ENCODE measurements at regions not wholly inside any gene's neighbourhood (a gene's known extent, or its start where the extent isn't known, plus 50 kb on each side); places are given as distances from the start of the nearest gene placed in this dataset.
"Not testable (repeated sequence)": the region's sequence is repeated elsewhere in the genome, so short reads cannot be mapped to it uniquely, and the experiment has no call there.

DNA sequence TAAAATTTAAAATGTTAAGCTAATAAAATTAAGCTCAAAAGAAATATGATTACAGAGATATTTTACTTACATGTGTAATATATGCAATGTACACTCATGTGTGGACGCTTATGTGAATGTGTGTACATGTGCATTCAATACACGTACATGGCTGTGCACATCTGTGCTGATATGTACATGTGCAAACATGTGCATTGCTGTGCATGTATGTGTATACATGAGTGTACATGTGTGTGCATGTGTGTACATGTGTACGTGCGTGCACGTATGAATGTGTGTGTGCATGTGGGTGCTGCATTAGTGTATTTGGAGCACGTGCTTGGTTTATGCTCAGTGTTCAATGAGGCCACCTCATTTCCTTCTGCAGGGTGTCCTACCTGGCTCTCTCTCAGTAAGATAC is 88.2 kb upstream of the TMEM18 start:
- no peak for DNase-seq (ENCODE audit: extremely low read depth, low read depth)

DNA sequence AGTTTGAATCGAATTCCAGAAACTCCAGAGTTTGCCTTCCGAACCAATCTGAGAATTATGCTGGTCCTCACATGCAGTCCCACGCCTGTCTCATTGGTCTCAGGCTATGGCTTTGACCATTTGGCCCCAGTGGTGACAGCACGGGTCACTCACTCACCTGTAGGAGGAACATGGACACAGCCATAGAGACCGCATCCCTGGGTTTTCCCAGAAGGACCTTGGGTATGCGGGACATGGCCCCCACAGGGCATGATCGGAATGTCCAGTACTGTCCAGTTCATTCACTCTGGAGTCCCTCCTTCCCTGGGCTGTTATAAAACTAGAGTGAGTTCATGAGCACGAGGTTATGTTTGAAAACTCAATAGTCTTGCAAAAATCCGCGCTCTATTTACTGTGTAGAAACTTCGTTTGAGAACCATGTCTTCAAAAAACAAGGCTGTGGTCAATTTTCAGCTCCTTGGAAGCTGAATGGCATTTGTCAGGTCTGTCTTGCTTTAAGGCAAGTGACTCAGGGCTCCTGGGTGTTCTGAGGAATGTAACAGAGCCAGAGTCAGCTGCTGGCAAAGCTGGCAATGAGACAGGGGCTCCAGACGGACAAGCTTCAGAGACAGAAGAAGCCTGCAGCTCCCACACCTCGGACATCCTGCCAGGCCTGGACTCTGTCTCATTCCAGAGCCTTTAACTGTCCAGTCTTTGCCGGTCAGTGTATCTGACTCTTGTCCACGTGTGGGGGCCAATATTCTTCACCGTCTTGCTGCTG is 86.7 kb upstream of the TMEM18 start:
- DNase-seq (ENCODE audit: extremely low read depth, low read depth), result no peak

DNA sequence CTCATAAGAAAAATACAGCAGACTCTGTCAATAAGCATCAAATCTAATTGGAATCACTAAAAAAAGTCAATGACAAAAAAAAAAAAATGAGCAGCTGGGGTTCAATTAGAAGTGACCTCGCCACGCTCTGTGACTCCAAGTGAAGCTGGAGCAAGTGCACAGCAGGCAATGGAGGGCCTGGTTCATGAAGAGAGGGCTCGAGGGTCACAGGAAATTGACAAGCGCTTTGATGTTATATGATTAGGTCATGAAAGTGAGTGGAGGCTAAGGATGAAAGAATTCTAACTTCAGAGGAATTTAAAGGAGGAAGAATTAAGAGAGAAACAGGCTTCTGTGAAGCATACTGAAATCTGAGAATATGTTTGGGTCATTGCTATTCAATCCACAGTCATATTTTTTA is 85.4 kb upstream of the TMEM18 start:
- no peak for DNase-seq (ENCODE audit: extremely low read depth, low read depth)

DNA sequence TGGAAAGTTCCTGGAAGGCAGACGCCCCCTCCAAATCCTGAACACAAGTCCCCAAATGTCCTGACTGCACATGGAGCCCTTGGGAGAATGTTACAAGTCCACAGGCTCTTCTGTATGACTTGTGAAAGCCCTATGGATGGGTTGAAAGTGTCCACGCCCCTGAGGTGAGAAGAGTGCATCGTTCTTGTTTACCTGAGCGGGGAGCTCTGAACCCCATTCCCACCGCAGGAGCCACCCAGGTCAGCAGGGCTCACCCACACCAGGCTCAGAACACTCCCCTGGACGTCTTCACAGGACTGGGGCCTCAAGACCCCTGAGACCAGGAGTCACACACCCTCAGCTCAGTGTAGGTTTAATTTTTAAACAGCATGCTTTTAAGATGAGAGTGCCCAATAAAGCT is 84.2 kb upstream of the TMEM18 start:
- DNase-seq (ENCODE audit: extremely low read depth, low read depth), result no peak

DNA sequence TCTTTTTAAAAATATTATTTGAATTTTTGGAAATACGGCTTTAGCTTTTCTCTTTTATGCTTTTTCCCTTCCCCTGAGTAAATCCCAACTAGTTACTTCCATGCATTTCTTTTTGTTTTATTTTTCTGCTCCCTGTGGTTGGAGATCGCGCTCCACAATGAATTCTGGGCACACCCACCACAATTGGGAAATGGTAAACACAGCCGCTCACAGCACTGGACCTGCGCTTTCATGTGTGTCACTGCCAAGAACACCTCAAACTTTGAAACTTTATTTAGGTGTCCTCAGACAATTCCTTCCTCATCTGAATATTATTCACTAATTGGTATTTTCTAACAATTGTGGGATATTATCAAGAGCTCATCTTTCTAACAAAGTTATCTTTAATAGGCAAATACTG is 82.8 kb upstream of the TMEM18 start:
- DNase-seq (ENCODE audit: extremely low read depth, low read depth), result no peak

DNA sequence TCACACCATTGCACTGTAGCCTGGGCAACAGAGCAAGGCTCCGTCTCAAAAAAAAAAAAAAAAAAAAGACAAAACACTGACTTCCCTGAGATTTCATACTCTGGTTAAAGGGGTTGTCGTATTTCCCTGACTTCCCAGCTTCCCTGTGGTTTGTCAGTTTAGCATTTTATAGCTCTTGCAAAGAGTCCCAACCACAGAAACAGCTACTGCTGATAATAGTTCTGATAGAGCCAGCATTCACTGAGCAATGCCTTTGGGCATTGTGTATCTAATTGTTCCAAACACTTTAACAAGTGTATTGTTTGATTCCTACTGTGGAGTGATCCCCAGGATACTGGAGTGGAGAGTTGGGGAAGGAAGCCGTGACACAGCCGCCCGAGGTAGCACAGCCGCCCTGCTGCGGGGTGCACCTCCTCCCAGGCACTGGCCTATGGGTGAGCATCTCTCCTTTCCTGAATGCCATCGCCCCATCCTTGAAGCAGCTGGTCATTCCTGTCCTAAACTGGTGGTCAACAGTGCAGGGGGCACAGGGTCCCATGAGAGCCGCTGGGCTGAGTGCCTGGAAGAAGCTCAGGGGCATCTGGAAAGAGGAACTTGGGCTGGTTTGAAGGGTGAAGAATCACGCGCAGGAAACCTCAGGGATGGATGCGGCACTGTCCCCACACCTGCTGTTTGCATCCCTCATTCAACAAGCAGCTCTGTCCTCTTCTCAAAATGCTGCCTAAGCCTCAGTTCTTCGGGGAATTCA is 81.0 kb upstream of the TMEM18 start:
- DNase-seq (ENCODE audit: extremely low read depth, low read depth), result no peak

DNA sequence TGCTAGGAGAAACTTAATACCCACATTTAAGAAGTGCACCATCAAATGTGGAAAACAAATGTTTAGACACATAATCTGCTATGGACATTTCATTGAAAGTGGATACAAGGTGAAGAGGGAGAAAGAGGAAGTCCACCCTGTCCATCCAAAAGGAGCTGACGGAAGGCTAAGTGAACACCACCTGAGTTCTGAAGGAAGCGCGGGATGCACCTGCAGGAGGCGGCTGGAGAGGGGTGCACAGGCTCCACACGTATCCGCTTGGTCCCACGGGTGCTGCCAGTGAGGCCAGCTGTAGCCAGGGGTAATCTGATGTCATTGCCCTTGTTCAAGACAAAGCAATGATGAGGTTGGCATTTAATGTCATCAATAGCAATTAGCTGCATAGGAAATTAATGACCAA is 75.9 kb upstream of the TMEM18 start:
- DNase-seq (ENCODE audit: extremely low read depth, low read depth), result no peak

DNA sequence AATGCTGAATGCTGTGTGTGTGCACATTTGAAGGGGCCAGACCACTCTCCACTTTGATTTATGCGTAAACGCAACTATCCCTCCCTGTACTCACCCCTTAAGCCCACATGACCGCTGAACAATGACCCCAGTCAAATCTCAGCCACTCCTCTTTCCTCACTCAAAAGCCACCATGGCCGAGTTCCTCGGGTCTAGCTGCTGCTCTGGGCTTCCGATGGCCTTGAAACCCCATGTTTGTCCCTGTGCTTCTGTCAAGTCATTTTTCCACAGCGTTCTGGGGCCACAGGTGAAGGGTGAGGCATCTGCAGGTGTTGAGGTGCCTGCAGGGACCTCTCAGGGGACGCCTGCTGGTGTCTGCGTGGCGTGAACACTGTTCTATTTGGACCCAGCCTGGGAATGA is 74.3 kb upstream of the TMEM18 start:
- DNase-seq (ENCODE audit: extremely low read depth, low read depth), result no peak

DNA sequence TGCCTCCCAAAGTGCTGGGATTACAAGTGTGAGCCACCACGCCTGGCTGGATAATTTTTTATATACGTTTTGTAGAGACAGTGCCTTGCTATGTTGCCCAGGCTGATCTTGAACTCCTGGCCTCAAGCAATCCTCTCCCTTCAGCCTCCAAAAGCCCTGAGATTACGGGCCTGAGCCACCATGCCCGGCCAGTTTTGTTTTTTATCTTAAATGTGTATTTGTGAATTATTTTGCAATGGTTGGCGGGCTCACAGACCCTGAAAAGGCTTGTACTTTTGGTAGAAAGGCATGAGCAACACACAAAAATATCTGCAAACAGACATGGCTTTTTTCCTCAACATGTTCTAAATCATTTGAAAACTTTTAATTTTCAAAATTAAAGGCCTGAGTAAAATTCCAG is 73.4 kb upstream of the TMEM18 start:
- DNase-seq (ENCODE audit: extremely low read depth, low read depth), result no peak

DNA sequence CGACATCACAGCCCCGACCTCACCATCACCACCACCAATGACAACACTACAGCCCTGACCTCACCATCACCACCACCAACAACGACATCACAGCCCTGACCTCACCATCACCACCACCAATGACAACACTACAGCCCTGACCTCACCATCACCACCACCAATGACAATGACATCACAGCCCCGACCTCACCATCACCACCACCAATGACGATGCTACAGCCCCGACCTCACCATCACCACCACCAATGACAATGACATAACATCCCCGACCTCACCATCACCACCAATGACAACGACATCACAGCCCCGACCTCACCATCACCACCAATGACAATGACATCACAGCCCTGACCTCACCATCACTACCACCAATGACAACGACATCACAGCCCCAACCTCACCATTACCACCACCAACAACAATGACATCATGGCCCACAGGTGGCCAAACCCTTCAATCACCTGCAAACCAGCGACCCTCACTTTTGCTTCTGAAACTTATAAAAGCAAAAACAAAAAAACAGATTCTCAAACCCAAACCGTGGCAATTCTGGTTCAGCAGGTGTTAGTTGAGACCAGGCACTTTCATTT is 70.7 kb upstream of the TMEM18 start:
- DNase-seq (ENCODE audit: extremely low read depth, low read depth), result no peak

DNA sequence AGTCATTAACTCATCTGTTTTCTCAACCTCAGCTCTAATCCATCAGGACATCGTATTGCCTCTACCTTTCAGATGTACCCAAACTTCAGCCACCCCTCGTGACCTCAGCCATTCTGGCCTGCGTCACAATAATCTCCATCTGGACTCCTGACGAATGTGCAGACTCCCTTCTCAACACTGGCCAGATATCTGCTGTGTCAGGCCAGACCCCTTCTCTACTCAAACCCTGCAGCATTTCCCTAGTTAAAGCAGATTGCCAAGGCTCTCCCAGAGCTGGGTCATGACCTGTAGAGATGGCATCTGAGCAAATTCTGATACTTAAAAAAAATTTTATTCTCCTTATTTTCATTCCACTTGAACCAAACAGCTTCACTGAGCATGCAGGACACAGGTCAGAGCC is 69.5 kb upstream of the TMEM18 start:
- DNase-seq (ENCODE audit: extremely low read depth, low read depth), result no peak

DNA sequence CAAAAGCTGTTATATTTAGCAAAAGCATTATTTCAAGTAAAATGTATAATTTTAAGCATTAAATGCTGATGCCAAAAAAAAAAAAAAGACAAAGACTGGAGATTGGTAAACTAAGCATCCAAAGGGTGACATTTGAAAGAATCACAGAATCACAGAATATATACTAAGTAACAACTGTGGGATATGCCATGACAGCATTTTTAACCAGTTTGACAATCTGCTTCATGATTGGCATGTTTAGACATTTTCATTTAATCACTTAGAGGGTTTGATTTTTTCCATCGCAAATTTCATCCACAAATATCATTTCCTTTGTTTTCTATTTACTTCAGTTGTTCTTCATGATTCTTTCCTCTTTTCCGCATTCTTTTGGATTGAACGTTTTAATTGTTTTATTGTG is 66.9 kb upstream of the TMEM18 start:
- DNase-seq (ENCODE audit: extremely low read depth, low read depth), result no peak

DNA sequence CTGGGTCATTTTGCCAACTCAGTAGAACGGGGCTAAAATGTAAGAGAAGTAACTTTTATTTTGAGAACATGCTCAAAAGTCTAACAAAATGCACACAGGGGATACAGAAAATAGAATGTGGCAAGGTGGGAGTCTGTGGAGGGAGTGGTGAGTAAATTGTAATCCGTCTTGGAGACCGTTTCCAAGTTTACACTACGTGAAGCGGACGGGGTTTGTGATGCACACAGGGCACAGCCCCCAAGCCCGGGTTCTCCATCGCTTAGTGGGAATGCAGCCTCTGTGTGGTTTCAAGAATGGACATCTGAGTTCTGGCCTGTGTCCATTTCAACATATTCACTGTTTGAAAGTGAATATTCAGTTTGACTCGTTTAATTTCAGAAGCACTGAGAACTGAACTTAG is 65.0 kb upstream of the TMEM18 start:
- DNase-seq (ENCODE audit: extremely low read depth, low read depth), result no peak

DNA sequence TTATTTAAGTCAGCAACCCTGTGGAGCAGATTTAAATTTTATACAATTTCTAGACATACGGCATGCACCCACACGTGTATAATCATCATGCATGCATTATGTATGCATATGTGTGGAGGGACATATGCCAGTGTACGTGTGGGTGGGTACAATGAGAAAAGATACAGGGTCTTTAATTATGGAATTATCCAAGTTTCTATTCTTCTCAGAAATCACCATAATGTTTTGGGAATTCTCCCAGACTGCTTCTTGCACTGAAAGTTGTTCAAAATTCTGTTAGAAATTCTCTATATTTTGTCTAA is 63.9 kb upstream of the TMEM18 start:
- DNase-seq (ENCODE audit: extremely low read depth, low read depth), result no peak

DNA sequence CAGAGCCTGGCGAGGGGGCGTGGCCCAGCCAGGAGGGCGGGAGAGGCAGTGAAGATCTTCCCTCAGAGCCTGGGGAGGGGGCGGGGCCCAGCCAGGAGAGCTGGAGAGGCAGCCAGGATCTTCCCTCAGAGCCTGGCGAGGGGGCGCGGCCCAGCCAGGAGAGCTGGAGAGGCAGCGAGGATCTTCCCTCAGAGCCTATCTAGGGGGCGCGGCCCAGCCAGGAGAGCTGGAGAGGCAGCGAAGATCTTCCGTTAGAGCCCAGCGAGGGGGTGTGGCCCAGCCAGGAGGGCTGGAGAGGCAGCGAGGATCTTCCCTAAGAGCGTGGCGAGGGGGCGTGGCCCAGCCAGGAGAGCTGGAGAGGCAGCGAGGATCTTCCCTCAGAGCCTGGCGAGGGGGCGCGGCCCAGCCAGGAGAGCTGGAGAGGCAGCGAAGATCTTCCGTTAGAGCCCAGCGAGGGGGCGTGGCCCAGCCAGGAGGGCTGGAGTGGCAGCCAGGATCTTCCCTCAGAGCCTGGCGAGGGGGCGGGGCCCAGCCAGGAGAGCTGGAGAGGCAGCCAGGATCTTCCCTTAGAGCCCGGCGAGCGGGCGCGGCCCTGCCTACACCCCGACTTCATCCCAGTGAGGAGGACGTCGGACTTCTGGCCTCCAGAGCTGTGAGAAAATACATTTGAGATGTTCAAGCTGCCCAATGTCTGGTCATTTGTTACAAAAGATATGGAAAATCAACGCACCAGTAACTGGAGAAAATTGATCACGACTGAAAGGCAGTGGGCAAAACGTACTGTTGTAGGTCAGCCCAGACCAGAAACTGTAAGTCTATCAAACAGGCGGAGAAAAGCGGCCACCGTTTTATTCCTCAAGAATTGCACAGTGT is 63.4 kb upstream of the TMEM18 start:
- peak; percentile 95 for DNase-seq (ENCODE audit: extremely low read depth, low read depth)

DNA sequence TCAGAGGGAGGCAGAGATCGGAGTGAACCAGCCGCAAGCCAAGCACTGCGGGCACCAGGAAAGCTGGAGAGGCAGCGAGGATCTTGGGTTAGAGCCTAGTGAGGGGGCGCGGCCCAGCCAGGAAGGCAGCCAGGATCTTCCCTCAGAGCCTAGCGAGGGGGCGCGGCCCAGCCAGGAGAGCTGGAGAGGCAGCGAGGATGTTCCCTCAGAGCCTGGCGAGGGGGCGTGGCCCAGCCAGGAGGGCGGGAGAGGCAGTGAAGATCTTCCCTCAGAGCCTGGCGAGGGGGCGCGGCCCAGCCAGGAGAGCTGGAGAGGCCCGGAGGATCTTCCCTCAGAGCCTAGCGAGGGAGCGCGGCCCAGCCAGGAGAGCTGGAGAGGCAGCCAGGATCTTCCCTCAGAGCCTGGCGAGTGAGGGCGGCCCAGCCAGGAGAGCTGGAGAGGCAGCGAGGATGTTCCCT is 62.7 kb upstream of the TMEM18 start:
- DNase-seq (ENCODE audit: extremely low read depth, low read depth), result not testable (repeated sequence)

DNA sequence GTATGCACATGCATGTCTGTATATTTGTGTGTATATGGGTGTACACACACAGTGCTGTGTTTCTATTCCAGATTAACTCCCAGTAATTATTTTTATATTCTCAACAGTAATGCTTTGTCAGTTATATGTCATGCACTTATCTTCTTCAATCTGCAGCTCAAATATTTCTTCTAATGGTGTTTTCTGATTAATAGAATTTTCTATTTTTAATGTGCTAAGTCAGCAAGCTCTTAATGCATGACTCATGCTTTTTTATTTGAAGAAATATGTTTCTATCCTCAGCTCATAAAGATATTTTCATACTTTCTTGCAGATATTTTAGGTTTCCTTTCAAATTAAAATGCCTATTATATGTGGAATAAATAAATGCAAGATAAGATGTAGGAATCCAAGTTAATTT is 59.7 kb upstream of the TMEM18 start:
- no peak for DNase-seq (ENCODE audit: extremely low read depth, low read depth)

DNA sequence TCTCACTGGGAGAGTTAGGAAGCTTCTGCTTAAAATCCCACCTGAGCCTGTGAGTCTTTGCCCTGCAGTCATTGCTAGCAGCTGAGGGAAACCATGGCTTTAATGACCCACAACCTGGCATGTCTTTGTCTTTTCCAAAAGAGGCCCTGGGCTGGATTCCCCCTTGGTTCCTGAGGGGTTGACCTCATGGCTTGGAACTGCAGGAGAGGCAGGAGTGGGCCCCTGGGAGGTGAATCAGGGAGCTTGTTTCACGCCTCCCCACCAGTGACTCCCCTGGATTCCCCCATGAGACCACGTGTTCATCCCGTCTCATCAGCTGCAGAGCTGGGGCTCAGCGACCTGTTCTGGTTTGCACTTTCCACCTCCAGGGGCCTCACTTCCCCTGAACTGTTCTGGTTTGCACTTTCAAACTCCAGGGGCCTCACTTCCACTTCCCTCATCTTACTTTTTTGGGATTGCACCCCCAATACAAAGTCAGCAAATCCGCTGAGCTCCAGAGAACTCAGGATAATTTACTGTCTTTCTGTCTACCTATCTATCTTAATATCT is 58.5 kb upstream of the TMEM18 start:
- no peak for DNase-seq (ENCODE audit: extremely low read depth, low read depth)

DNA sequence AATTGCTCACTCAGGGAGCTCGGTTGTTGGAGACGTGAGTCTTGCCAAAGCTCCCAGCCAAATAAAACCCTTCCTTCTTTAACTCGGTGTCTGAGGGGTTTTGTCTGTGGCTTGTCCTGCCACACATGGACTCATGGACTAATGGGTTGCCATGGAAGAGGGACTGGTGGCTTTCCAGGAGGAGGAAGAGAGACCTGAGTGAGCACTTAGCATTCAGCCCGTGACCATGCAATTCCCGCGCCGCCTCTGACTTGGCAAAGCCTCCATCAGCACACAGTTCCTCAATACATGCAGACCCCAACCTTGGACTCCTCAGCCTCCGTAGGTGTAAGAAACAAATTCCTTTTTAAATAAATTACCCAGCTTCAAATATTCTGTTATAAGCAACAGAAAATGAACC is 57.3 kb upstream of the TMEM18 start:
- DNase-seq (ENCODE audit: extremely low read depth, low read depth), result no peak

DNA sequence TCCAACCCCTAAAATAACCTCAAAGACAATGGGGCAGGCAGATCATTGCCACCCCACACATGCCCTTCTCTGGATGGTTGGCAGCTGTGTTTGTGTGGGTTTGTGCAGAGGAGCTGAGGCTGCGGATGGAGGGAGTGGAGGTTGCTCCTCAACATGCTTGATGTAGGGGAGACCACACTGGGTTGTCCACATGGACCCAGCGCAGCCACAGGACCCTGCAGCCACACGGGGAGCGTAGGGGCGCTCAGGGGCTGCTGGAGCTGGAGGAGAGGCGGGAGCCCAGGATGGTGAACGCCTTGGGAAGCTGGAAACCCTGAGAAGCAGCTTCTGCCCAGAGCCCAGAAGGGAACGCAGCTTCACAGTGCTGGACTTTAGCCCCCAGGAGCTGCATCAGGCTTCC is 56.3 kb upstream of the TMEM18 start:
- DNase-seq (ENCODE audit: extremely low read depth, low read depth), result no peak

DNA sequence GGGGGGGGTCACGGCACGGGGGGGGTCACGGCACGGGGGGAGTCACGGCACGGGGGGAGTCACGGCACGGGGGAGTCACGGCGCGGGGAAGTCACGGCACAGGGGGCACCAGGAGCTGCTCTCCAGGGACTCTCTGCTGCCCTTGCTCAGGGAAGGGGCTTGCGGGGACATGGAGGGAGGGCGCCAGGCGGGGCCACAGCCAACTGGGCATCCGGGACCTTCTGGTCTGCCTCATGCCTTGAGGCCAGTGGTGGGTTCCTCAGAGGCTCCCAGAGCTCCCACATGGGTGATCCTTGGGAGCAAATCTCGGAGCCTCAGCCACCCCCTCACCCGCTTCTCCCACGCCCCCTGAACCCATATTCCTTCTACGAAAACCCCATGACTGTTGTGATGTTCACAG is 55.8 kb upstream of the TMEM18 start:
- no peak for DNase-seq (ENCODE audit: extremely low read depth, low read depth)
